DND-41 (cell line): ENCODE measurements at regions not wholly inside any gene's neighbourhood (a gene's known extent, or its start where the extent isn't known, plus 50 kb on each side); places are given as distances from the start of the nearest gene placed in this dataset.

ENCODE experiments used
- ATAC-seq: fragments of 200-7000 bp; cut with Tn5 transposase; 3 replicates; pipeline ENCODE4 v1.9.1; 2021; ENCODE audit warnings: low read depth; ENCODE audit not compliant: insufficient read depth
- DNase-seq: peaks from one replicate; pipeline ENCODE4 v3.0.0-alpha.2; 2020
- H2AFZ ChIP-seq: 2 replicates; pipeline ENCODE4 v1.6.0; 2012; ENCODE audit warnings: low read depth, low read length
- H3K27ac ChIP-seq: 2 replicates; pipeline ENCODE4 v1.5.1; 2012; ENCODE audit warnings: low read length, inconsistent platforms
- H3K27me3 ChIP-seq: fragments of 200-600 bp; sonication (generic); 2 replicates; pipeline ENCODE4 v1.6.0; 2012; ENCODE audit warnings: low read length, mild to moderate bottlenecking, inconsistent platforms; ENCODE audit not compliant: insufficient read depth, poor library complexity
- H3K36me3 ChIP-seq: 2 replicates; pipeline ENCODE4 v1.5.1; 2012; ENCODE audit warnings: low read length, inconsistent platforms; ENCODE audit not compliant: insufficient read depth
- H3K4me1 ChIP-seq: 2 replicates; pipeline ENCODE4 v1.5.1; 2012; ENCODE audit warnings: mild to moderate bottlenecking, low read length; ENCODE audit not compliant: insufficient read depth
- H3K4me2 ChIP-seq: 2 replicates; pipeline ENCODE4 v1.6.0; 2012; ENCODE audit warnings: mild to moderate bottlenecking, moderate library complexity, low read length, inconsistent platforms; ENCODE audit not compliant: insufficient read depth
- H3K4me3 ChIP-seq, 2 experiments: fragments of 200-600 bp in 1 of 2; shearing (Covaris generic) in 1 of 2; 2 replicates each; pipeline ENCODE4 v1.5.1; 2012 to 2016; ENCODE audit warnings: inconsistent platforms in 2 of 2, low read length in 2 of 2, mild to moderate bottlenecking in 2 of 2, low read depth in 1 of 2, moderate library complexity in 1 of 2
- H3K79me2 ChIP-seq: 2 replicates; pipeline ENCODE4 v1.6.0; 2012; ENCODE audit warnings: low read length, inconsistent platforms; ENCODE audit not compliant: insufficient read depth
- H3K9ac ChIP-seq: 2 replicates; pipeline ENCODE4 v1.6.0; 2012; ENCODE audit warnings: low read depth, mild to moderate bottlenecking, inconsistent platforms, low read length, moderate library complexity
- H3K9me3 ChIP-seq: 2 replicates; pipeline ENCODE4 v1.5.1; 2012; ENCODE audit warnings: low read length, moderate library complexity, mild to moderate bottlenecking, inconsistent platforms; ENCODE audit not compliant: insufficient read depth, severe bottlenecking
- H4K20me1 ChIP-seq: 2 replicates; pipeline ENCODE4 v1.6.0; 2012; ENCODE audit warnings: low read length; ENCODE audit not compliant: insufficient read depth
- EZH2 ChIP-seq: IDR thresholded peaks from 3 replicates; pipeline ENCODE4 v1.6.1; 2012; ENCODE audit warnings: borderline replicate concordance, low read depth, mild to moderate bottlenecking, moderate library complexity, low read length, inconsistent platforms; ENCODE audit not compliant: severe bottlenecking
- TF ChIP-seq, protein P1 (sequence below): IDR thresholded peaks from 2 replicates; pipeline ENCODE4 v1.5.1; 2012; ENCODE audit warnings: borderline replicate concordance, low read length, moderate library complexity, mild to moderate bottlenecking; ENCODE audit not compliant: poor library complexity, severe bottlenecking; ENCODE audit errors: extremely low read depth

DNA sequence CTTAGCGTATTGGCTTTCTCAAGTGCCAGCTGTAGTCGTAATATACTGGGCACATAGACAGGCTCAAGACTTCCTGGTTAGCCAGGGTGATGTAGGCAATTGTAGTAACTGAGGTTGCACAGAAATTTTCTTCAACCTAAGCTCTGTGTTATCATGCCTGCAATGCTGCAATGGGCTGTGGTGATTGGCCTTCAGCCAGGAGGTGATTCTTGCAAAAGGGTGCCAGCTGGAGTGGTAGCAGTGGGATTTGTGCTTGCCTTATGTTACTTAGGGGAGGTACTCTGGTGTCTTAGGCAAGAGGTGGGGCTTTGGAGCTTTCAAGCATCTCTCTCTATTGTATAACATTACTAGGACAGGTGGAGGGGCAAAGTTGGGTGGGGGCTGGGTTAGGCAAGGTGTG lies 495.1 kb downstream of the CDH11 start:
- no peak overlapping the region for H3K9ac ChIP-seq
- no peaks in the 10 kb centered on the region for H4K20me1 ChIP-seq
- peaks cover 2% of the 10 kb centered on the region for H3K9me3 ChIP-seq
- no peaks in the 10 kb centered on the region for H3K4me1 ChIP-seq
- DNase-seq (no peak), ATAC-seq (no peak)
- H3K4me3 ChIP-seq = no peak overlapping the region
- no peaks in the 10 kb centered on the region for H3K36me3 ChIP-seq
- H2AFZ ChIP-seq = no peak overlapping the region
- no peaks in the 10 kb centered on the region for H3K79me2 ChIP-seq
- no peak overlapping the region for H3K27ac ChIP-seq
- TF ChIP-seq, protein P1, sequence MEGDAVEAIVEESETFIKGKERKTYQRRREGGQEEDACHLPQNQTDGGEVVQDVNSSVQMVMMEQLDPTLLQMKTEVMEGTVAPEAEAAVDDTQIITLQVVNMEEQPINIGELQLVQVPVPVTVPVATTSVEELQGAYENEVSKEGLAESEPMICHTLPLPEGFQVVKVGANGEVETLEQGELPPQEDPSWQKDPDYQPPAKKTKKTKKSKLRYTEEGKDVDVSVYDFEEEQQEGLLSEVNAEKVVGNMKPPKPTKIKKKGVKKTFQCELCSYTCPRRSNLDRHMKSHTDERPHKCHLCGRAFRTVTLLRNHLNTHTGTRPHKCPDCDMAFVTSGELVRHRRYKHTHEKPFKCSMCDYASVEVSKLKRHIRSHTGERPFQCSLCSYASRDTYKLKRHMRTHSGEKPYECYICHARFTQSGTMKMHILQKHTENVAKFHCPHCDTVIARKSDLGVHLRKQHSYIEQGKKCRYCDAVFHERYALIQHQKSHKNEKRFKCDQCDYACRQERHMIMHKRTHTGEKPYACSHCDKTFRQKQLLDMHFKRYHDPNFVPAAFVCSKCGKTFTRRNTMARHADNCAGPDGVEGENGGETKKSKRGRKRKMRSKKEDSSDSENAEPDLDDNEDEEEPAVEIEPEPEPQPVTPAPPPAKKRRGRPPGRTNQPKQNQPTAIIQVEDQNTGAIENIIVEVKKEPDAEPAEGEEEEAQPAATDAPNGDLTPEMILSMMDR = no peak
- TF ChIP-seq EZH2 = no peak
- no peak overlapping the region for H3K4me2 ChIP-seq
- no peaks in the 10 kb centered on the region for H3K27me3 ChIP-seq

- H3K36me3 ChIP-seq = no peaks in the 10 kb centered on the region
- H3K9ac ChIP-seq = no peak overlapping the region
- no peaks in the 10 kb centered on the region for H3K27me3 ChIP-seq
- no peaks in the 10 kb centered on the region for H3K79me2 ChIP-seq
- H4K20me1 ChIP-seq = no peaks in the 10 kb centered on the region
- H3K27ac ChIP-seq = no peak overlapping the region
- no peaks in the 10 kb centered on the region for H3K4me1 ChIP-seq
- TF ChIP-seq, protein P1 = no peak
- no peak for TF ChIP-seq EZH2
- H3K4me3 ChIP-seq = no peak overlapping the region
- H3K9me3 ChIP-seq = peaks cover 2% of the 10 kb centered on the region
- ATAC-seq = no peak
- no peak overlapping the region for H2AFZ ChIP-seq
- H3K4me2 ChIP-seq = no peak overlapping the region
- no peak for DNase-seq
Observed at GRCh38 chr16:64621616-64622015, 500.2 kb downstream of the CDH11 start.

DNA sequence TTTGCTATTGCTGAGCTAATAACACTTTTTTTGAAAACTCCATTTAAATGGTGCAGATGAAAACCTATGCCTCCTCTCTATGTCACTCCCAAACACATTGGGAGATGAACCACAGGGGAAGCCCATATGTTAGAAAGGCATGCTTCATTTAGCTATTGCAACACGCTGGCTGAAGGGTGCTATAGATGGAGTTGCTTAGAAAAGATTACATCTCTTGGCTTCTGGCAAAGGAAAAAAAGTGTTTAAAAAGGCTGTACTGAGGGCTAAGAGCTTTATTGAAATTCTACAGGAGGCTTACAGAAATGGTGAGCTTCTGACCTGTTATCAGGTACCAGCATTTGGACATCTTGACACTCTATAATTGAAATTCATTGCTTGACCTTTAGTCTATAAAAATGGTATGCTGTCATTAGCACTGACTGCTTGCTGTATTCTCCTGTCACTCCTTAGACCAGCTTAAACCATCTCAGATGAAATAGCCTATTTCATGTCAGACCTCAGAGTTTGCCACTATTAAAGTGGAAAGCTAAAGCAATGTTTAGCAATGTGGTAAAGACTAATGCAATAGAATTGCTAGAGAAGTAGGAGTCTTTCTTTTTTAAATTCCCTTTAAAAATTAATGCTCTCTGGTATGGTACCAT lies 503.9 kb downstream of the CDH11 start:
- Histone ChIP-seq H3K9me3 (peaks cover 5% of the 10 kb centered on the region), H3K4me1 (no peaks in the 10 kb centered on the region), H3K9ac (no peak overlapping the region), H3K27me3 (no peaks in the 10 kb centered on the region), H3K79me2 (no peaks in the 10 kb centered on the region), H3K27ac (no peak overlapping the region), H4K20me1 (no peaks in the 10 kb centered on the region), H3K4me2 (no peak overlapping the region), H2AFZ (no peak overlapping the region), H3K4me3 (no peak overlapping the region), H3K36me3 (no peaks in the 10 kb centered on the region)
- TF ChIP-seq, protein P1 = no peak
- DNase-seq (no peak), ATAC-seq (no peak)
